Skeletal muscle tissue (tissue), 3 donors: ENCODE measurements at regions not wholly inside any gene's neighbourhood (a gene's known extent, or its start where the extent isn't known, plus 50 kb on each side); places are given as distances from the start of the nearest gene placed in this dataset.

ENCODE experiments used
- H3K27ac ChIP-seq: one replicate; pipeline ENCODE4 v1.7.0; 2013; ENCODE audit warnings: mild to moderate bottlenecking, low read depth, low read length, inconsistent platforms
- H3K27me3 ChIP-seq, 3 donors: one replicate each; pipeline ENCODE4 v1.7.0; 2013; ENCODE audit warnings: low read length in 3 of 3; ENCODE audit not compliant: control insufficient read depth in 3 of 3, insufficient read depth in 3 of 3
- H3K36me3 ChIP-seq, 3 donors: one replicate each; pipeline ENCODE4 v1.7.0; 2013; ENCODE audit warnings: low read length in 3 of 3; ENCODE audit not compliant: control insufficient read depth in 3 of 3, insufficient read depth in 3 of 3
- H3K4me1 ChIP-seq, 3 donors: one replicate each; pipeline ENCODE4 v1.7.0; 2013; ENCODE audit warnings: low read length in 3 of 3, mild to moderate bottlenecking in 3 of 3; ENCODE audit not compliant: control insufficient read depth in 3 of 3, insufficient read depth in 3 of 3
- H3K4me3 ChIP-seq, 3 donors: one replicate each; pipeline ENCODE4 v1.7.0; 2013; ENCODE audit warnings: low read length in 3 of 3
- H3K9ac ChIP-seq, 3 donors: one replicate each; pipeline ENCODE4 v1.7.0; 2013; ENCODE audit warnings: low read length in 3 of 3, mild to moderate bottlenecking in 3 of 3, moderate library complexity in 2 of 3, low read depth in 1 of 3
- H3K9me3 ChIP-seq, 3 donors: one replicate each; pipeline ENCODE4 v1.7.0; 2013; ENCODE audit warnings: low read length in 3 of 3; ENCODE audit not compliant: control insufficient read depth in 3 of 3
- donor health status: Osteomylitis.

DNA sequence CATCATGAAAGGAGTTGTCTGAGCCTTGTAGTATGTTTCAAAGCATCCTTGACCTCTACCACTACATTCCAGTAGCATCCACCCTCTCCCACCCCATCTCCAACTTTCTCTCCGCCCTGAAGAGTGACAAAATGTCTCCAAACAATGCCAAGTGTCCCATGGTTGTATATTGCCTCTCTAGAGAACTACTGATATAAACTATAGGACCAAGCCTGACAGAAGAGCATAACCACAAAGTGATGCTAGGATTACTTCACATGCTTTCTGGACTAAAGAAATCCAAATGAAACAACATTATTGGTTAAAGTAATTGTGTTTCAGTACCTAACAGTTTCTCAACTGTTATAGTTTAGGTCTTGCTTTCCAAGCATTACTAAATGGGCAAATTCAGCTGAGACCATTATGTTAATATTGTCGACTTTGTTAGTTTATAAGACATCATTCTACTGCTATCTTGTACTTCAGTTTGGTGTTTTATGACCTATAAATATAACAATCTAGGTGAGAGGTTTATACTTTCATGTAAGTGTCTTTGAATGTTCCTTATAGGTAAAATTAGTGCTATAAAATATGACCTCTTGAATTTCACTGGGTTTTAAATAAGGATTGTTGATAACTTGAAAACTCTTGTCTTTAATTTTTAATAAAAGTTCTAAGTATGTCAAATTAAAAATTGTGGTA is 117.4 kb downstream of the SUCNR1 start:
- no peaks in the 10 kb centered on the region for H3K36me3 ChIP-seq
- H3K9ac ChIP-seq = no peak overlapping the region
- H3K4me1 ChIP-seq = no peaks in the 10 kb centered on the region
- H3K9me3 ChIP-seq = no peaks in the 10 kb centered on the region
- no peaks in the 10 kb centered on the region for H3K27me3 ChIP-seq
- no peak overlapping the region for H3K27ac ChIP-seq
- no peak overlapping the region for H3K4me3 ChIP-seq

DNA sequence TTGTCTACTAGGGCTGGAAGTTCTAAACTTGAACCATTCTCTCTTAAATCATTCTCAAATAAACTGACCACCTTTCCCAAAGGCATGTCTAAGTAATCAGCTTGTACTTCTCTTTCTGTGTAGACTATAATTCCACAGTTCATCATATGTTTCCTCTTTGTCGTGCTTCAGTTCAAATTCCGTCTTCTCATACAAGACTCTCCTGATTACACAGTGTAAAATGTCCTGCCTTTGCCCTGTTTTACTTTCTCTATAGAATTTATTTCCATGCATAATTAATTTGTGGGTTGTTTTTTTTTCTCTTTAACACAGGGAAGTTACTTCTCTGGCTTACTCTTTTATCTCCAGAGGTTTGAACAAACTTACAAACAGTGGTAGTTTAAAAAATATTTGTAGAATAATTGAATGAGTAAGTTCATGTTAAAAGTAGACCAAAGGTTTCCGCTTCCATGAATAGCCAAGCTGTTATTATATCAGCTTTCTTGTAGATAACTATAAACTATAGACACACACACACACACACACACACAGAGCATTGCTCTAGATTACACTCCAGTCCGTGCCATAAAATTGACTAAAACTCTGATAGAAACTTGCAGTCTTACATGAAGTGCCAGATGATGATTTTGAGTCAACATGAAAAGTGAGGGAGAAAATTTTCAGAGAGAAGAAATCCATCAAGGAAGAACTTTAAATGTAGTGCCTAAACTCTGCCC is 119.0 kb downstream of the SUCNR1 start:
- no peaks in the 10 kb centered on the region for H3K27me3 ChIP-seq
- no peaks in the 10 kb centered on the region for H3K36me3 ChIP-seq
- H3K9me3 ChIP-seq = no peaks in the 10 kb centered on the region
- H3K9ac ChIP-seq = no peak overlapping the region
- no peaks in the 10 kb centered on the region for H3K4me1 ChIP-seq
- no peak overlapping the region for H3K4me3 ChIP-seq
- no peak overlapping the region for H3K27ac ChIP-seq

DNA sequence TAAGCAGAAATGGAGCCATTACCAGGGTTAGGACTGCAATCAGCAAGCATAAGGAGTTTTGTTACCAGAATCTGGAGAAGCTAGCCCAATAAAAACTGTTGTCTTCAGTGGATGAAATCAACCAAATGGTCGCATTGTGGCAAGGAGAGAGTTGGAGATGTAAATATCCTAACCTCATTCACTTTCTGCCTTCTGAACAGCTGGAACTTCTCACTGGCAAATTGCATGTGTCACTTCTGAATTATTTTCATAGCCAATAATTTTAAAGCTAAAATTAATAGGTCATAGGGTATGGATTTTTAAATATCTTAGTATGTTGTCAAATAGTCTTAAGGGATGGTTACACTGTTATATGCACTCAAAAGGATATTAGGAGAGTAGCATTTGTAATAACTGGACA is 121.6 kb downstream of the SUCNR1 start:
- Histone ChIP-seq H3K4me3 (no peak overlapping the region), H3K36me3 (no peaks in the 10 kb centered on the region), H3K9me3 (no peaks in the 10 kb centered on the region), H3K4me1 (no peaks in the 10 kb centered on the region), H3K27ac (no peak overlapping the region), H3K27me3 (no peaks in the 10 kb centered on the region), H3K9ac (no peak overlapping the region)

DNA sequence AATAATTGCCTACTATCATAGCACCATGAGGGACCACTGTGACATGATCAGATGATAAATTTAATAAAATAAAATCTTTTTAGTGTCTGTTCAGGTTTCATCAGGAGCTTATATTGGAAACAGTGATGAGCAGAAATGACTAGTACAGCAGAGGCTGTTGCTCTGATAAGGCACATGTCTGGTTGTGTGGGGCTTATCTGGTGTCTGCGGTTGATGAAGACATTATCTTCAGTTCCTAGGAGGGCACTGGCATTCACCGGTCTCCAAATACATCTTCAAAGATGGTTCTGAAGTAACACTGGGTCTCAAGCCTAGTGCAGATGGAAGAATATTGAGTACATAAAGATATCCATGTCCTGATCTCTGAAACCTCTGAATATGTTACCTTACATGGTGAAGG is 125.3 kb downstream of the SUCNR1 start:
- Histone ChIP-seq H3K36me3 (no peaks in the 10 kb centered on the region), H3K4me1 (no peaks in the 10 kb centered on the region), H3K27me3 (no peaks in the 10 kb centered on the region), H3K9me3 (no peaks in the 10 kb centered on the region), H3K4me3 (no peak overlapping the region), H3K27ac (no peak overlapping the region), H3K9ac (no peak overlapping the region)

DNA sequence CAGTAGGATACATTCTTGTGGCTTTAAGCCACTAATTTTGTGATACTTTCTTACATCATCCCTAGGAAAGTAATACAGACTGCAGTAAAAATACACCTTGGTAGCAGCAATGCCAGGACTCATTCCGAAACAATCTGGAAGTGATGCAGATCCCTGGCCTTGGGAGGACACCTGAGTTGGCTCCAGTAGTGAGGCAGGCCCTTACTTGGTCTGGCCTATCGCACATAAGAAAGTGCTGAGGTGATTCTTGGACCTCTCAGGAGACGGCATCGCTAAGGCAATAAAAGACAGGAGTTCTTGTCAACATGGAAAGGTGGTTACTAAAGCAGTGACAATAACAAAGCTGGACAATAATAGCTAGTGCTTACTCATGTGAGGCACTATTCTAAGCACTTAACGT is 126.5 kb downstream of the SUCNR1 start:
- H3K9me3 ChIP-seq = no peaks in the 10 kb centered on the region
- H3K27ac ChIP-seq = no peak overlapping the region
- H3K36me3 ChIP-seq = no peaks in the 10 kb centered on the region
- H3K4me3 ChIP-seq = no peak overlapping the region
- H3K9ac ChIP-seq = no peak overlapping the region
- no peaks in the 10 kb centered on the region for H3K4me1 ChIP-seq
- H3K27me3 ChIP-seq = no peaks in the 10 kb centered on the region

DNA sequence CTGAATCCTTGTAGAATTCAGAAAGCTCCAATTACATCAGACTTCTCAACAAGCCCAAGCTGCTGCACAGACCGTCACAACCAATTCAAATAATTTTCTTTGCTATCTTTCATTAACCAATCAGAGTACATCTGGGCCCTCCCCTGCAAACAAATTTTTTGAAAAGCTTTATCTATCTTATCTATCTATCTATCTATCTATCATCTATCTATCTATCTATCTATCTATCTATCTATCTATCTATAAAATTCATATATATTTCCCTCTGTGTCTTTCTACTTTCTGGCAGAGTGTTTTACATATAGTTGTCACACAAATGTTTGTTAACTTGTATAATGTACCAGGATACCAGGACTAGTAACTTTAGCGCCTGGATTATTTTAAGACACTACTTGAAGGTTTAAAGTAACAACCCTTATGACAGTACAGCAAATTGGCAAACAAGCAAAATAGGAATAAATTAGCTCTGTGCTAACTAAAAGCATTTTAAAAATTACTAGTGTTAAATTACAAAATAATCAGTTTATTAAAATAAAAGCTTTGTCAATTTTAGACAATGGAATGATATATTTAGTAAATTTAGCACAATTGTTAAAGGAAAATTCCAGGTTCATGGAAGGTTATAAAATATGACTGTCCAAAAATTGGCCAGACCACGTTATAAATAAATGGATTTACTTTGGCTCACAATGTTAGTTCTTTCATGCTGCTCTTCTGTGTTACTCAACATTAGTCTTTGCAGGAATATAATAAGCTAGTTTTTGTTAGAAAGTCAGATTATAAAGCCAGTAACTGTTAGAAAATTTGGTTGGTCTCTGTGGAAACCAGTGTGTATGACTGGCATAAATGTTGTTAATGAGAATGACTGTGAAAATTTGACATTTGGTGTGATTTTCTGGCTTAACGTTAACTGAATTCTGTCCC is 138.6 kb downstream of the SUCNR1 start:
- Histone ChIP-seq H3K27me3 (no peaks in the 10 kb centered on the region), H3K4me1 (no peaks in the 10 kb centered on the region), H3K36me3 (no peaks in the 10 kb centered on the region), H3K4me3 (no peak overlapping the region), H3K27ac (no peak overlapping the region), H3K9me3 (no peaks in the 10 kb centered on the region), H3K9ac (no peak overlapping the region)

DNA sequence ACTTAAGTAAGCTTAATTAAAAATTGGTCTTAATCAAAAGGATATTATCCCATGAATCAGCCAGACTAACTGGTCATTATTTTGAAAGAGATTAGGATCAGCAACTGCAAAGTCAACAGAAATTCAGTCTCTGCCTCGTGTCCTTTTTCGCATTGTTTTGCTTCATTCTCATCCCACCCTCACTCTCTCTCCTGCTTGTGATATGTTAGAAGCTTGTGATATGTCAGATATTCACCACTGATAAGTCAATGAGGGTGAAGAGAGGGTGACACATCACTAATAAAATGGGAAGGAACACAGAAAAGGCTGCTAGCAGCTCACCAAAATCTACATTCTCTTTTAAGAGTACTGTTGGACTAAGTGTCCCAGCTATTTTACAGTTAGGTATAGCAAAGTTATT is 146.1 kb downstream of the SUCNR1 start:
- Histone ChIP-seq H3K27ac (no peak overlapping the region), H3K9me3 (no peaks in the 10 kb centered on the region), H3K9ac (no peak overlapping the region), H3K4me1 (no peaks in the 10 kb centered on the region), H3K27me3 (no peaks in the 10 kb centered on the region), H3K4me3 (no peak overlapping the region), H3K36me3 (no peaks in the 10 kb centered on the region)

DNA sequence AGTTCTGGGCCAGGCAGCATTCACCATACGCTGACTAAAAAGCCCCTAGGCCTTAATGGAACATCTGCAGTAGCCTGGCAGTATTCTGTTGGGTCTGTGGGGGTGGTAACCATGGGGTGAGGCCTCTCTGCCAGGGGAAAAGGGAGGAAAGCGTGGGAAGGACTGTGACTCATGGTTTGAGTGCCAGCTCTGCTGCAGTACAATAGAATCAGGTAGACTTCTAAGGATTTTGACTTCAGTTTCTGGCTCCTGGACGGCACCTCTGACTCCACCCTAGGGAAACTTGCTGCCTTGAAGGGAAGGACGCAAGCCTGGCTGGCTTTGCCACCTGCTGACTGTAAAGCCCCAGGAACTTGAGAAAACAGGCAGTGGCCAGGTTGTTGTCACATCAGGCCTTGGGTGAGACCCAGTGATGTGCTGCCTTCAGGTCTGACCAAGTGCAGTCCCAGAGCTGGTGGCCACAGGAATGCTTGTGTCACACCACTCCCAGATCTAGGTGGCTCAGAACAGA is 148.6 kb downstream of the SUCNR1 start:
- no peak overlapping the region for H3K9ac ChIP-seq
- no peaks in the 10 kb centered on the region for H3K9me3 ChIP-seq
- no peaks in the 10 kb centered on the region for H3K36me3 ChIP-seq
- no peaks in the 10 kb centered on the region for H3K4me1 ChIP-seq
- H3K27ac ChIP-seq = no peak overlapping the region
- H3K4me3 ChIP-seq = no peak overlapping the region
- H3K27me3 ChIP-seq = no peaks in the 10 kb centered on the region

DNA sequence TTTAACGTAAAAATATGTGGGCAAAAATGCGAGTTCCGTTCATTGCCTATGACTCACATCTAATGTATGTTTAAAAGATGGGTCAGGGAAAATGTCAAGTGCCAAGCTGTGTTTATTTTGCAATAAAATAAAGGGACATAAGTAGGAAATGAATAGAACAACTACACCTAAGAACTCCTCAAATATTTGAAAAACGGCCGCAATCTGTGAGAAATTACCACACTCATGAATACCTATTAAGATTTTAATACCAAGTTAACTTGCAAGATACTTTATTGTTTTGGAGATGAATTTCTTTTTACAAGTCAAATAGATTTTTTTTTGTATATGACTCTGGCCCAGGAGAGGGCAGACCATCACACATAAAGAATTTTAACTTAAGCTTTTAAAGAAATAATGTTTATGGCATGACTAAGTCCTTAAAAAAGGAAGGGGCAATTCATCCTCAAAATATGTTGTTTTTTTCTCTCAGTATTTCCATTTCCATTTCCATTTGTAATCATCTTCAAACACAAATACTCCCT is 152.7 kb downstream of the SUCNR1 start:
- no peaks in the 10 kb centered on the region for H3K4me1 ChIP-seq
- no peak overlapping the region for H3K9ac ChIP-seq
- no peak overlapping the region for H3K27ac ChIP-seq
- H3K27me3 ChIP-seq = no peaks in the 10 kb centered on the region
- no peaks in the 10 kb centered on the region for H3K9me3 ChIP-seq
- no peaks in the 10 kb centered on the region for H3K36me3 ChIP-seq
- H3K4me3 ChIP-seq = no peak overlapping the region
